Nucleus accumbens (tissue), 56 donors: ENCODE measurements at regions not wholly inside any gene's neighbourhood (a gene's known extent, or its start where the extent isn't known, plus 50 kb on each side); places are given as distances from the start of the nearest gene placed in this dataset.
"Not testable (repeated sequence)": the region's sequence is repeated elsewhere in the genome, so short reads cannot be mapped to it uniquely, and the experiment has no call there.

Experiments
- DNase-seq, 56 donors: peaks; one replicate each; lab custom pipeline; 2025; lab: John Stamatoyannopoulos, UW

DNA sequence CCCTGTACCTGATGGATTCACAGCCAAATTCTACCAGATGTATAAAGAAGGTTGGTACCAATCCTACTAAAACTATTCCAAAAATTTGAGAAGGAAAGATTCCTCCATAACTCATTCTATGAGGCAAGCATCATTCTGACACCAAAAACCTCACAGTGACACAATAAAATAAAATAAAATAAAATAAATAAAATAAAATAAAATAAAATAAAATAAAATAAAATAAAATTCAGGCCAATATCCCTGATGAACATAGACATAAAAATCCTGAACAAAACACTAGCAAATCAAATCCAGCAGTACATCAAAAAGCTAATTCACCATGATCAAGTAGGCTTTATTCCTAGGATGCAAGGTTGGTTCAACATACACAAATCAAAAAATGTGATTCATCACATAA, 108.1 kb downstream of the PROX1 start:
- DNase-seq: not testable (repeated sequence)

DNA sequence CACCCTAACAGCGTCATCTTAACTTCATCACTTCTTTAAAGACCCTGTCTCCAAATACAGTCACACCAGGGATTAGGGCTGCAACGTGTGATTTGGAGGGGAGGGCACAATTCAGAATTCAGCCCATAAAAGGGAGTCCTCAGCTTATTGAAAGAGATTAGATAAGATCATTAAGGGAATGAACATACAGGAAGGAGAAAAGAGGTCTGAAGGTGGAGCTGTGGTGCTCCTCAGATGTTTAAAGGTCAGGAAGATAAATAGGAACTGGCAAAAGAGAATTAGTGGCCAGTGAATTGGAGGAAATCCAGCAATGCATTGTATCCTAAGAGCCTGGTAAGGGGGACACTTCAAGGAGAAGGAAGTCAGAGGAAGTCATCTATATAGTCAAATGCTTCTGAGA, 113.5 kb downstream of the PROX1 start:
- DNase-seq: no peak

DNA sequence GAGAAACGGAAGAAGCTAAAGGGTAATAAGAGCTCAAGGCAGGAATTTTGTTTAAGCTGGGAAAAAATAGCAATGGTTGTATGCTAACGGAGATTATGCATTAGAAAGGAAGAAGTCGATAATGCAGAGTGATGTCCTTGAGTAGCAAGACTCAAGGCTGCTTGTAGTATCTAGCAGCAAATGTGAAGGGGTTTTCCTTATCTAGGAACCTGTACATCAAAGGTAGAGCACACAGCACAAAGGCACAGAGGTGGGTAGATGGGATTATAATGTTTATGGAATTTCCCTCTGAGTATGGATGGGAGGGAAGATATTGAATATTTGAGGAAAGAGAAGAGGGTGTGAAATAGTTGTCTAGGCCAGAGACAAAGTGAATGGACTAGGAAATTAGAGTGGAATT, 114.1 kb downstream of the PROX1 start:
- no peak for DNase-seq

DNA sequence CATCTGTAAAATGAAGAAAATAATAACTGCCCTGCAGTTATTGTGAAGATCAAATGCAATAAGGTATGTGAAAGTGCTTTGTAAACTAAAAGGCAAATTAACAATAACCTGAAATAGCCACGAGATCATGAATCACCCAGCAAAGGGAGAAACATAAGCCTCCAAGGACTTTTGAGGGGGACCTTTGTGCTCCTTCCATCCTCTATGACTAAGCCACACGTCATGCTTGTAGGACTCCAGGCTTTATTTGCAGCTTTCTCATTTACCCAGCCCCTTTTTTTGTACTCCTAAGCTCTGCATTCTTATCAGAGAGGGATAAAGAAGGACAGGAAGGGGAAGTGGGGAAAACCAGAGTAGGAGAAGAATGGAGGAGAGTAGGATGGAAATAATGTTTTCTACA, 115.1 kb downstream of the PROX1 start:
- DNase-seq: no peak

DNA sequence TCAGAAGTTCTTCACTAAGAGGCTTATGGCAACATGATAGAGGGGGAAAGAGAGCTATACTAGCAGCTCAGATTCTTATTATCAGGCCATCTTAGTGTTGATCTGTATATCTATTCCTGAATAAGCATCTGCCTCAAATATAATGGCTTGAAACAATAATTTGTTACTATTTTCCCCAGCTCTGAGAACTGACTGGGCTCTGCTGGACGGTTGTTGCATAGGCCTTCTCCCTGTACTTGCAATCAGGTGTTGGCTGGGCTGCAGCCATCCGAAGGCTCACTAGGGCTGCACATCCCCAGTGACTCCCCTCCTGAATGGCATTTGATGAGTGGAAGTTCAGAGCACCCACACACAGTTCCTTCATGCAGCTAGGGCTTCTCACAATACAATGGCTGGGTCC, 116.0 kb downstream of the PROX1 start:
- DNase-seq: no peak

DNA sequence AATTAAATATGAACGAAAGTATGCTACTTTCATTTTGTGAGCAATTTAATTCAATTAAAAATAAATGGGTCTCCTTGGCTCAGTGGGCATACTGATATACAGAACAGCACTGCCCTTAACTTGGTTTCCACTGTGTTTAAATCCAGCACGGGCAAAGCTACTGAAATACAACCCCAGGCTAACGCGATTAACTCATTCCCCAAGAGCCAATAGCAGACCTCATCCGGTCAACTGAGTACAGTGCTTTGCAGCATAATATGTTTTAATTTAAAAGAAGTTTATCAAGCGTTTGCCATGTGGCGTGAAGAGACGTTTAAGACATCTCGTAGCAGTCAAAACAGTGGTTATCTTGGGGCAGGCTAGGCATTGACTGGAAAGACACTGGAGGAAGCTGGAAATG, 118.6 kb downstream of the PROX1 start:
- DNase-seq: no peak

DNA sequence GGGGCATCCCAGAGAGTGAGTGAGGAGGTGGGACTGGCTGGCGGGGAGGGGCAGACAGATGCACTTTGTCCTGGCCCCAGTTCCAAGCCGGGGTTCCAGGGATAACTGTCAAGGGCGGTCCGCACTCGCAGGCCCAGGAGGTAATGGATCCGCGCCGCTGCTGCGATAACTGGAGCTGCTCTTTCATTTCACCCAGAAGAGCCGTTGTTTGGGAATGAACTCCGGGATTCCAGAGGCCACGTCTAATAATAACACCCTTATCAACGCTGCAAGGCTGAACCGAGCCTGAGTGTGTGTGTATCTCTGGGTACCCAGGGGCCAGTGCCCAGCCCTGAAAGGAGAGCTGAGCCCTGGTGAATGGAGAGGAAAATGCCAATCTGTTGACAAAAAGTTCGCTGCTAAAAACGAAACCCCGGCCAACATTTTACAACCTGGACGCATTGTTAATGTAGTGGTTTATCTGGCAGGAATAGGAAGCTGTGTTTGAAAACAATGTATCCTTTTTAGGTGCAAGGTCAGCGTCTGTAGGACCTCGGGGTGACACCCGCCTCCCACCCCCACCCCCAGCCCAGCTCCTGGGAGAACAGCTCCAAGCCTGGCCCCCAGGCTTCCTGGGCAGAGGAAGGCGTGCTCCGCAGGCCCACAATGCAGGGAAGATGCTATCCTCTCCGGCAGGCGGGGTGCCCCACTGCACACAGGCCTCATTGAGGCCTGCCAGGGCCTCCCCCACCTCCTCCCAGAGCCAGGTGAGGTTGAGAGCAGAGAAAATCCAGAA, 119.7 kb downstream of the PROX1 start:
- DNase-seq: no peak

DNA sequence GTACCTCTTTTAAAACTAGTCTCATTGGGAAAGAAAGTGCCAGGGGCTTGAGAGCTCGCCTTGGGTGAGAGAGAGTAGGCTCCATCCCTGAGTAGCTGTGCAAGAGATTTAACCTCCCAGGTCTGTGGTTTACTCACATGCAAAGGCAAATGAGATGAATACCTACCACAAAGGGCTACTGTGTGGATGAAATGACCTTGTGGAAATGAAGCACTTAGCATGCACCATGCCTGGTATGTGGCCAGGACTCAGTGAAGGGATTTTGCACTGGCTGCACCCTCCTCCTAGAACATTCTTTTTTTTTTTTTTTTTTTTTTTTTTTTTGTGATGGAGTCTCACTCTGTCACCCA, 120.3 kb downstream of the PROX1 start:
- DNase-seq: no peak

DNA sequence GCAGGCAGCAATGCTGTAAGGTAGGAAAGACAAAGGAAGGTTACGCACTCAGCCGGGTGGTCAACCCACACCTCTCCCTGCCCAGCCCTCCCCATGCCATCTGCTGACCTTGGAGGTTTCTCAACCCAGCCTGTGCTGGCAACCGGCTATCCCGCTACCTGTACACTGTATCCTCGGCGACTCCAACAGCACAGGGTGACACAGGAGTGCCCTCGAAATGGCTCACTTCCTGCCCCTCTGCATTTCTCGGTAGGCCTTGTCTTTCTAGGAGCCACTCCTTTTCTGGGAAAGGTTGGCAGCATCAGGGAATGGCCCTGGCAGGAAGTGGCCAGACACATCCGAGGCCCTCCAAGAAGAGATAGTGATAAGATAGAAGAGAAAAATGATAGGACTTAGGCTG, 124.0 kb downstream of the PROX1 start:
- DNase-seq: no peak

DNA sequence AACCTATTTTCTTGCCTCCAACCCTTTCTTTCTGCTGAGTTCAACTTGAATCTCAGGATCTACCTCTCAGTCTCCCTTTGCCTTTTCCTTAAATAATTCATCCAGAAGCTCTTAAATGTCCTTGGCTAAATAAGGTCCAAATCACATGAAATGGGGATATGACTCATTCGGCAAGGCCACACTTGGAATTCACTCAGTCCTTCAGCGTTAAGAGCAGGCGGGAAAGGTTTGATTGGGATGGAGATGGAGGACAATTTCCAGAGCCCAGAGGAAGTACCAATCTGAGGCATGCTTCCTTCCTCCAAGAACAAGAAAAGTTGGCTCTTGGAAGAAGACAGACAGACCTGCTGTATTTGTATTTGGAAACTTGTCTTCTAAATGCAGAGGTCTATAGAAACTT, 128.5 kb downstream of the PROX1 start:
- DNase-seq: no peak

DNA sequence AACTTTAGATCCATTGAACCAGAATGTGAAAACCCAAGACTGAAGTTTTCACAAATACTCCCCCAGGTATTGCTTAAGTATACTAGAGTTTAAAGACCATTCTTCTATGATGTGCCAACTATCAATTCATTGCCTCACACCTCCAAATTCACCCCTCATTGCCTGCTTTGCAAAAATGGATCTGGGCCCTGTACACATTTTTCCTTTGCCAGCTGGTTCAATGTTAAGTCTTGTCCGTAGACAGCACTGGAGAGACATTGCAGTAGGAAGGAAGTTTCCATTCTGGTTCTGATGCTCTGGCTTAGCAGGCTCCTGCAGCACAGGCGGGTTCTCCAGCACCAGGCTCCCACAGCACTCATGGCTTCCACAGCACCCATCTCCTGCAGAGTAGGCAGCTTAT, 130.0 kb downstream of the PROX1 start:
- no peak for DNase-seq

DNA sequence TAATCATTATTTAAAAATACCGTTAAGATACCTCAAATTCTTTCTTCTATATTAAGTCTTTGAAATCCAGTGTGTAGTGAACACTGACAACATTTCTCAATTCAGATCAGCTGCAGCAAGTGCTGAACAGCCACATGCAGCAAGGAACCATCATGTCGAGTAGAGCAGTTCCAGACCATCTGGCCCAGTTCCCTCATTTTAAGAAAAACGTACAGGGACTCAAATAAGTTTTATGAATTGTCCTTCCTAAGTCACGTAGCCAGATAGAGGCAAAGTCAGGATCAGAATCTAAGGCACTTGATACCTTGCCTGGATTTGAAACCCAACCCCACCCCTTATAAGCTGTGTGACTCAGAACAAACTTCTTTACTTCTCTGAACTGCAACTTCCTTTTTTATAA, 132.4 kb downstream of the PROX1 start:
- no peak for DNase-seq

DNA sequence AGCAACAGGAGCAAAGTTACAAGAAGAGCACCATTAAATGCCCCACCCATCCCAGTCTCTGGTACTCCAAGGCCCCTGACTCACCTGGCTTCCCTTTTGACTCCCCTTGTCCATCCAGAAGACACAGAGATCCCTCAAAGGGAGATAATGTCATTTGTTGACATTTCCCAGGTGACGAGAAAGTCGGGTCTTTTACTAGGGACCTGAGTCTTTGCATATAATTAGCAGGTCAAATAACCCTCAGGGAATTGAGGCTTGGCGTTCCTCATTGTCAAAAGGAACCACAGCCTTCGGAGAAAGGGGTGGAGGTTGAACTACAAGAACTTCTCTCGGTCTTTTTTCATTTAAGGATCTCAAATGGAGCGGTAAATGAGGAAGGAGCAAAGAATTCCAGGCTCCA, 133.2 kb downstream of the PROX1 start:
- no peak for DNase-seq

DNA sequence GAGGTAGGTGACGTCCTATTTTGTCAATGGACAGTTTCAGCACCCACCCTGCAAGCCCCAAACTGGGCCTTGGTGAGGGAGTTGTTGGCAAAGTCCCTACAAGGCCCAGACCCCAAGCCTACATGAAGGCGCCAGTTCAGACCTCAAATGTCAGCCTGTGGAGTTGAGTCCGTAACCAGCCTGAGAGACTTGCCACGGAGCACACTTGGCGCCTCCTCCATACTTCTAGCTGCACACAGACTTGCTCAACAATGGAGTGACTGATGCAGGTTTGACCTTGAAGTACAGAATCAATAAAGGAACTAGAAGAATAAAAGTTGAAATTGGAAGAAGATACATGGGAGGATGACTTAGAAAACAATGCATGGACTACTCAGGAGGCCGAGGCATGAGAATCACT, 134.3 kb downstream of the PROX1 start:
- no peak for DNase-seq

DNA sequence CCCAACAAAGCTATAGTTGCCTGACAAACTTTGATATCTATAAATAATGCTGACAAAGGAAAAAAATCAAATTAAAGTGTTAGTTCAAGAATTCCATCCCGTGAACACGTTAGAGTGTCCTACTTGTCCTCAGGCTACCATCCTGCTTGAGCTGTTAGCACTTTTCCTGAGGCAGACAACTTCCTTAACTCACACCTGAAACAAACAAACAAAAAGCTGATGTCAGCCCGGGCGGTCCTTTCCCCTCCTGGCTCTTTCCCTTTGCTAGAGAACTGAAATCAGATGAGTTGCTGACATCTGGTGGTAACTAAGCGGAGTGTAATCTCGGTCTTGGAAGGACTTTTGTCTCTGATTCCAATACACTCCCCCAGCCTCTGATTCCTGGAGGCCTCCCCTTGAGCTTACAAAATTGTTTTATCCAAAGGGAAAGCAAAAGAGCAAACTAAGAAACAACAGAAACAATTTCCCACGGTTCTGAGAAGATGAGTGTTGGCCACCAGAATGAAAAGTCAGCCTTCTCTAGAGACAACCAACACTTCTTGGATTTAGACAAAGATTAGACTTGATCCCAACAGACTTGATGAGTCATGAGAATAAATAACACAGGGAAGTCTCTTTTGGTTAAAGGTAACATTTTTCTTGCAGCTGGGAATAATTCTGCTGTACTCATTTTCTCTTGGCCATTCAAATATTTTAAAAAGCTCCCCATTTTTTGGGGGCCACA, 135.4 kb downstream of the PROX1 start:
- DNase-seq: peak in 45 of 56 donors; percentile 1 to 59 (median 18)

DNA sequence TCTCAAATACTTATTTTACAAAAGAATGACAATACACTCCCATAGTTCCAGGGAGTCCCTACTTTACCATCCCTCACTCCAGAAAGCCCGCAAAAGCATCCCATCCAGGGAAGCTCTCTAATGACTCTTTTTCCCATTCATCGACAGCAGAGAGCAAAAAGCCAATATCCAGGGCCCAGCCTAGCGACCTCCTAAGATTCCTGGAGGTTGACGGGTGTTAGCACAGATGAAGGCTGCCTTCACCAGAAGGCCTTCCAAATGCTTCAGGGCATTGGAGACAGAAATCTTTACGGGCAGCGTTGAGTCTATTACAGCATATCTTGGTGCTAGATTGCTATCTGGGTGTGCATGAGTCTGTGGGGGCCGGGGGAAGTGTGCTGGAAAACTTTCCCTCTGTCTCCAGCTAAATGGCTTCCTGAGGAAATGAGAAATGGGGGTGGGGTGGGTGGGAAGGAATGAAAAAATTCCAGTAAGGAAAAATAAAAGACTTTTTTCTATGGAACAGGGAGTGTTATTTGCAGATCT, 136.6 kb downstream of the PROX1 start:
- no peak for DNase-seq

DNA sequence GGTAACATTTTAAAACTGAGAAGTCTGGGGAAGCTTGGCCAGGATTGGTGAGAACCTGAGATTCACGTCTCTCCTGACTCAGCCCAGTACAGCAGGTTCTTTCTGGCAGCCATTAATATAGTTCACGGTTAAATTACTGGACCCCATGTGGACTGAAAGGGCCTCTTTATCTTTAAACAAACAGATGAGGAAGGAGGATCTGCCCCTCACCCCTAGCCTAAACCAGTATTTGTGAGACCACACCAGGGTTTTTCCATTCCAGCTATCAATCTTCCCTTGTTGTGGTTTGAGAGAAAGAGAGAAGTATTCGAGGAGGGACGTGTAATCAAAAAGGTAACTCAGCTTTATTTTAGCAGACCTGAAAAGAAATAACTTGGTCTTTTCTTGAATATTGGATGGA, 137.1 kb downstream of the PROX1 start:
- no peak for DNase-seq

DNA sequence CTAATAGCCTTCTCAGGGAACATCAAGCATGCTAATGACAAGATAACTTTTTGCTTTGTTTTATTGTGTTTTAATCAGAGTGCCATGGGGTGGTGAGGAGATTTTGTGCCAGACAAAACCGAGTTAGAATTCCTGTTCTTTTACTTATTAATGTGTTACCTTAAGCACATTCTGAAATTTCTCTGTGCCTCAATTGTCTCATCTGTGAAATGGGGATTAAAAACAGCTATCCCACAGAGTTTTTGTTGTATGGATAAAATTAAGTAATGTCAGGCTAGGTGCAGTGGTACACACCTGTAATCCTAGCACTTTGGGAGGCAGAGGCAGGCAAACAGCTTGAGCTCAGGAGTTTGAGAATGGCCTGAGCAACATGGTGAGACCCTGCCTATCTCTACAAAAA, 138.0 kb downstream of the PROX1 start:
- DNase-seq: no peak

DNA sequence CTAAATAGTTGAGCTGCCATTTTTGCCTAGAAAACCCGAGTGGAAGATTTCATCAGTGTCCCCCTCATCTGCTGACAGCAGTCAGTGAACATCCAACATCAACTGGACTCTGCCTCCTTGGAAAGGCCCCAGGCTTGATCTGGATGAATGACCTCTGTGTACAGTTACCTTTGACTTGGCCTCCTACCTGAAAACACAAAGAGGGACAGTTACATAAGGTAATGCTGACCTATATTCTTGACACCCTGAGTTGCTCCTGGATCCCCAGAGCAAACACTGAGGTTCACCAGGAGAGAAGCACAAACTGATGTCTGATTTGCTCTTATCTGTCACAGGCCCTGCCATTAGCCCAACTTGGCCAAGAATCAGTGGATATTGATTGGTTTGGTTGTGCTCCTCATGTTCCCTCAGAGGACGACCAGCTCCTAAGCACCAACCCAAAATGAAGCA, 138.9 kb downstream of the PROX1 start:
- no peak for DNase-seq

DNA sequence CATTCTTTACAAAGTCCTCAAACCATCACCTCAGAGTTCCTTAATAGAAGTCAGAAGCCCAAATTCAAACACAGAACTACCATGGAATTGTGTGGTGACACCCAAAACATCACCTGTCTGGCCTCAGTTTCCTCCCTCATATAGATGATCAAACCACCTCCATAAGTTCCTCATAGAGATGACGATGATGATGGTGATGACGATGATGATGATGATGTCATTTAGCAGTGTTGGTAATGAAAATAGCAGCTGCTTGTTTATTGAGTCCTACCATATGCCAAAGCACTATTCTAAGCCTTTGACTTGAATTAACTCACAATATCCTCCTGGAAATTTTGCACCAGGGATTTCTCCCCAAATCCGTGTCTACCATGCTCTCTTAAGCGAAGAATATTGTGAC, 139.9 kb downstream of the PROX1 start:
- DNase-seq: no peak

DNA sequence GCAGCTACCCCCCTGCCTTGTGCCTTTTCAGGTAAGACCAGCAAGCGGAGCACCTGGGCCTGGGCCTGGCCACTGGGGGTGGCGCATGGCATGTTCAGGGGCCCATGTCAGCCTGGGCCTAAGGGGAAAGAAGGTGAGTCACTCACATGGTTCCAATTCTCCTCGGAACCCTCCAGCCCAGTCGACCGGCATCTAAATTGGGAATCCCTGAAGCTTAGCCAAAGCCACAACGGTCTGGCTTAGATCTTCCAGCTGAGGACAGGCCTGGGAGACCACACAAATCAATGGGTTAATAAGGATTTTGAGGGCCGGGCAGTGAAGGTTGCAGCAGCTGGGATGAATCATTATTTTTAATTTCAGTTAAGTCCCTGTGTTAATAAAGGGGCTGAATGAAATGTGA, 145.1 kb upstream of the SMYD2 start:
- no peak for DNase-seq

DNA sequence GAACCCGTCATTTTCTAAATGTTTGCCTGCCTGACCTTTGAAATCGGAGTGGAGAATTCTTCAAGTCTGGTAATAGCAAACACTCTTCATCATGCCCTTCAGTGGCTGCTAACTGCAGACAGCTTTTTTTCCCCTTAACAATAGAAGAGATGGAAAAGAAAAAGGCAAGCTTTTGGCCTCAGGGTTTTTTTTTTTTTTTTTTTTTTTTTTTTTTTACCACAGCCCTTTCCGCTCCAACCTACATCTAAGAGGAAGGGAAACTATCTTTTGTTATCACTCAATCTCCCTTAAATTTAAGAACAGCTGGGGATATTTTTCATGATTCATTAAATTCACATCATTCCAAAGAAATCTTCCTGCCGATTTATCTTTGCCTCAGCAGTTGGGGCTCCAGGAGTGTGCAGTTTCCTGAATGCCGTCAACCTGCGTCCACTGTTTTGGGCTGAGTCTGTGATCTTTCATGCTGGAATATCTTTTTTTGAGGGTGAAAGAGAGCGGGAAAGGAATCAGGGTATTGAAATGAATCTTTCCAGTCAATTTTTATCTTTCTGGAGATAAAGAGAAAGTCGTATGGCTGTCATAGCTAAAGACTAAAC, 144.5 kb upstream of the SMYD2 start:
- DNase-seq: no peak
